ENCODE measurements at regions not wholly inside any gene's neighbourhood (a gene's known extent, or its start where the extent isn't known, plus 50 kb on each side); places are given as distances from the start of the nearest gene placed in this dataset.

- Mint-ChIP-seq H3K4me3 (no peak overlapping the region), H3K9me3 (peaks cover 9% of the 10 kb centered on the region), H3K36me3 (ENCODE audit: low read depth) (no peaks in the 10 kb centered on the region), H3K27ac (no peak overlapping the region), H3K27me3 (ENCODE audit: insufficient read depth) (no peaks in the 10 kb centered on the region; the same call in 1 of the 2 replicates), H3K4me1 (ENCODE audit: low read depth) (no peaks in the 10 kb centered on the region)
- DNase-seq, result no peak
- TF ChIP-seq CTCF (IDR thresholded peaks at IDR 0.05), result no peak
Measured at GRCh38 chr4:22047793-22048192, 99.2 kb upstream of the KCNIP4 start.

- Mint-ChIP-seq H3K27me3 (ENCODE audit: insufficient read depth) (peaks cover 3% of the 10 kb centered on the region; the same call in 1 of the 2 replicates), H3K9me3 (peaks cover 10% of the 10 kb centered on the region), H3K27ac (no peak overlapping the region), H3K4me3 (no peak overlapping the region), H3K36me3 (ENCODE audit: low read depth) (no peaks in the 10 kb centered on the region), H3K4me1 (ENCODE audit: low read depth) (no peaks in the 10 kb centered on the region)
- DNase-seq, result no peak
- TF ChIP-seq CTCF (IDR thresholded peaks at IDR 0.05), result no peak
Measured at GRCh38 chr4:22045051-22045630, 96.6 kb upstream of the KCNIP4 start.

- no peak for DNase-seq
- H3K4me1 Mint-ChIP-seq (ENCODE audit: low read depth), result no peaks in the 10 kb centered on the region
- no peak overlapping the region for H3K4me3 Mint-ChIP-seq
- H3K27ac Mint-ChIP-seq, result no peak overlapping the region
- TF ChIP-seq CTCF (IDR thresholded peaks at IDR 0.05), result no peak
- H3K27me3 Mint-ChIP-seq (ENCODE audit: insufficient read depth), result no peaks in the 10 kb centered on the region
- peaks cover 9% of the 10 kb centered on the region for H3K9me3 Mint-ChIP-seq
- no peaks in the 10 kb centered on the region; the same call in 1 of the 2 replicates for H3K36me3 Mint-ChIP-seq (ENCODE audit: low read depth)
Measured at GRCh38 chr4:22031423-22031822, 82.9 kb upstream of the KCNIP4 start.

- Mint-ChIP-seq H3K27me3 (ENCODE audit: insufficient read depth) (no peaks in the 10 kb centered on the region), H3K27ac (no peak overlapping the region), H3K4me3 (no peak overlapping the region), H3K9me3 (peaks cover 11% of the 10 kb centered on the region), H3K4me1 (ENCODE audit: low read depth) (no peaks in the 10 kb centered on the region), H3K36me3 (ENCODE audit: low read depth) (no peaks in the 10 kb centered on the region; the same call in 1 of the 2 replicates)
- TF ChIP-seq CTCF (IDR thresholded peaks at IDR 0.05), result no peak
- no peak for DNase-seq
Measured at GRCh38 chr4:22030881-22031280, 82.3 kb upstream of the KCNIP4 start.

- H3K36me3 Mint-ChIP-seq (ENCODE audit: low read depth), result no peaks in the 10 kb centered on the region; the same call in 1 of the 2 replicates
- no peak overlapping the region for H3K27ac Mint-ChIP-seq
- DNase-seq, result no peak
- no peak for TF ChIP-seq CTCF (IDR thresholded peaks at IDR 0.05)
- no peak overlapping the region for H3K4me3 Mint-ChIP-seq
- no peaks in the 10 kb centered on the region for H3K4me1 Mint-ChIP-seq (ENCODE audit: low read depth)
- peaks cover 11% of the 10 kb centered on the region for H3K9me3 Mint-ChIP-seq
- H3K27me3 Mint-ChIP-seq (ENCODE audit: insufficient read depth), result no peaks in the 10 kb centered on the region
Measured at GRCh38 chr4:22030307-22030706, 81.7 kb upstream of the KCNIP4 start.
